GM21515 (cell line): ENCODE measurements at regions not wholly inside any gene's neighbourhood (a gene's known extent, or its start where the extent isn't known, plus 50 kb on each side); places are given as distances from the start of the nearest gene placed in this dataset.
"Not testable (repeated sequence)": the region's sequence is repeated elsewhere in the genome, so short reads cannot be mapped to it uniquely, and the experiment has no call there.

Source experiments
- ATAC-seq: cut with Tn5 transposase; IDR thresholded peaks from one replicate; pipeline ENCODE4 v1.9.1; 2021; ENCODE audit not compliant: unreplicated experiment

- ATAC-seq = not testable (repeated sequence)
Measured at GRCh38 chr6:28621268-28621667, 95.6 kb downstream of the GPX5 start.

- ATAC-seq = not testable (repeated sequence)
Measured at GRCh38 chr6:28623242-28623641, 97.6 kb downstream of the GPX5 start.

GRCh38 chr6:28626386-28626785, 100.7 kb downstream of the GPX5 start:
- not testable (repeated sequence) for ATAC-seq

- ATAC-seq = no peak
Measured at GRCh38 chr6:28632326-28632851, 106.7 kb downstream of the GPX5 start.

GRCh38 chr6:28633445-28634215, 107.9 kb downstream of the GPX5 start:
- no peak for ATAC-seq

GRCh38 chr6:28634411-28634760, 108.7 kb downstream of the GPX5 start:
- no peak for ATAC-seq

GRCh38 chr6:28634761-28635546, 109.3 kb downstream of the GPX5 start:
- ATAC-seq = no peak

GRCh38 chr6:28635547-28636158, 110.0 kb downstream of the GPX5 start:
- ATAC-seq = no peak

GRCh38 chr6:28638787-28639430, 113.2 kb downstream of the GPX5 start:
- ATAC-seq = no peak

GRCh38 chr6:28639445-28640290, 114.0 kb downstream of the GPX5 start:
- ATAC-seq = not testable (repeated sequence)

GRCh38 chr6:28643017-28643740, 117.5 kb downstream of the GPX5 start:
- ATAC-seq = no peak

- no peak for ATAC-seq
Measured at GRCh38 chr6:28646650-28647049, 121.0 kb downstream of the GPX5 start.

GRCh38 chr6:28648035-28648877, 122.6 kb downstream of the GPX5 start:
- no peak for ATAC-seq

- no peak for ATAC-seq
Measured at GRCh38 chr6:28648878-28649375, 123.2 kb downstream of the GPX5 start.

- no peak for ATAC-seq
Measured at GRCh38 chr6:28651161-28651560, 125.5 kb downstream of the GPX5 start.

- ATAC-seq = no peak
Measured at GRCh38 chr6:28653876-28654275, 128.2 kb downstream of the GPX5 start.

- no peak for ATAC-seq
Measured at GRCh38 chr6:28655164-28655563, 129.5 kb downstream of the GPX5 start.

GRCh38 chr6:28656715-28657114, 131.0 kb downstream of the GPX5 start:
- no peak for ATAC-seq

- no peak for ATAC-seq
Measured at GRCh38 chr6:28657381-28657768, 131.7 kb downstream of the GPX5 start.
